Thyroid gland (tissue), 4 donors: ENCODE measurements at regions not wholly inside any gene's neighbourhood (a gene's known extent, or its start where the extent isn't known, plus 50 kb on each side); places are given as distances from the start of the nearest gene placed in this dataset.

ENCODE experiments used
- POLR2A ChIP-seq, 2 donors: fragments of 450-650 bp; IDR thresholded peaks; one replicate each; pipeline ENCODE4 v1.6.1; 2017; ENCODE audit warnings: antibody characterized with exemption in 2 of 2, mild to moderate bottlenecking in 2 of 2, moderate library complexity in 1 of 2
- TF ChIP-seq, protein P1 (sequence below), 6 experiments: fragments of 200-600 bp in 3 of 6; fragments of 450-650 bp in 3 of 6; sonication (generic) in 3 of 6; IDR thresholded peaks; one replicate each; pipeline ENCODE4 v1.5.1; 2016 to 2019; ENCODE audit warnings: antibody characterized with exemption in 6 of 6, mild to moderate bottlenecking in 2 of 6, inconsistent platforms in 1 of 6, moderate library complexity in 1 of 6

- TF ChIP-seq, protein P1, sequence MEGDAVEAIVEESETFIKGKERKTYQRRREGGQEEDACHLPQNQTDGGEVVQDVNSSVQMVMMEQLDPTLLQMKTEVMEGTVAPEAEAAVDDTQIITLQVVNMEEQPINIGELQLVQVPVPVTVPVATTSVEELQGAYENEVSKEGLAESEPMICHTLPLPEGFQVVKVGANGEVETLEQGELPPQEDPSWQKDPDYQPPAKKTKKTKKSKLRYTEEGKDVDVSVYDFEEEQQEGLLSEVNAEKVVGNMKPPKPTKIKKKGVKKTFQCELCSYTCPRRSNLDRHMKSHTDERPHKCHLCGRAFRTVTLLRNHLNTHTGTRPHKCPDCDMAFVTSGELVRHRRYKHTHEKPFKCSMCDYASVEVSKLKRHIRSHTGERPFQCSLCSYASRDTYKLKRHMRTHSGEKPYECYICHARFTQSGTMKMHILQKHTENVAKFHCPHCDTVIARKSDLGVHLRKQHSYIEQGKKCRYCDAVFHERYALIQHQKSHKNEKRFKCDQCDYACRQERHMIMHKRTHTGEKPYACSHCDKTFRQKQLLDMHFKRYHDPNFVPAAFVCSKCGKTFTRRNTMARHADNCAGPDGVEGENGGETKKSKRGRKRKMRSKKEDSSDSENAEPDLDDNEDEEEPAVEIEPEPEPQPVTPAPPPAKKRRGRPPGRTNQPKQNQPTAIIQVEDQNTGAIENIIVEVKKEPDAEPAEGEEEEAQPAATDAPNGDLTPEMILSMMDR (IDR thresholded peaks at IDR 0.05) = no peak
- TF ChIP-seq POLR2A (IDR thresholded peaks at IDR 0.05) = no peak
Measured at GRCh38 chr22:49400136-49400940, 427.3 kb downstream of the BRD1 start.
